Right atrium auricular region (tissue), 2 donors: ENCODE measurements at regions not wholly inside any gene's neighbourhood (a gene's known extent, or its start where the extent isn't known, plus 50 kb on each side); places are given as distances from the start of the nearest gene placed in this dataset.
"Not testable (repeated sequence)": the region's sequence is repeated elsewhere in the genome, so short reads cannot be mapped to it uniquely, and the experiment has no call there.

Source experiments
- DNase-seq: peaks from one replicate; pipeline ENCODE4 v3.0.0-alpha.2; 2019; ENCODE audit warnings: low spot score
- H3K27ac ChIP-seq, 2 donors: fragments of 200-600 bp; sonication (generic); 1 replicate in 1 of 2; 2 replicates in 1 of 2; pipeline ENCODE4 v1.5.1; 2016 to 2019
- H3K27me3 ChIP-seq, 2 donors: fragments of 200-600 bp; sonication (generic); one replicate each; pipeline versions ENCODE4 v1.5.1 to v1.6.0; 2017 to 2019
- H3K36me3 ChIP-seq: fragments of 200-600 bp; sonication (generic); one replicate; pipeline ENCODE4 v1.5.1; 2016
- H3K4me1 ChIP-seq, 2 donors: fragments of 200-600 bp; sonication (generic); one replicate each; pipeline versions ENCODE4 v1.5.1 to v1.6.0; 2017 to 2019
- H3K4me3 ChIP-seq, 2 donors: fragments of 200-600 bp; sonication (generic); 1 replicate in 1 of 2; 2 replicates in 1 of 2; pipeline ENCODE4 v1.5.1; 2017 to 2019; ENCODE audit warnings: mild to moderate bottlenecking in 1 of 2, moderate library complexity in 1 of 2
- H3K9me3 ChIP-seq, 2 donors: fragments of 200-600 bp; sonication (generic); one replicate each; pipeline ENCODE4 v1.5.1; 2019
- TF ChIP-seq, protein P1 (sequence below), 2 donors: fragments of 200-600 bp; sonication (generic); IDR thresholded peaks; one replicate each; pipeline ENCODE4 v1.5.1; 2019; ENCODE audit warnings: antibody characterized with exemption in 2 of 2

DNA sequence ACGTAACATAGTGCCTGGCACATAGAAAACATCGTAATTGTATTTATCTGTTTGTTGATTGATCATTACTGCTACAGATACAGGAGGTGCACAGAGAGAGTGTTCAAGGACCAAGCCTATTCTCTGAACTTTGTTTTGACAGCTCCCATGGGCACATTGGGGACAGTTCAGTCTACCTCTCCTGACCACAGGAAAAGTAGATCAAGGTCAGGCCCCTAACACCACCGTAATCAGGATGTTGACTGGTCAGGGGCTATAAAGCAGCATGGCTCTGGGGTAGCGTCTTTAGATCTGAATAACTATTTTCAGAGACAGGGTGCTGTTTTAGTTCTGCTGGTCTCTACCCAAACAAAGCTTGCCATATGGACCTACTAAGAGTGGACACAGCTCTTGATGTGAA, 223.1 kb upstream of the IRF2BP2 start:
- no peaks in the 10 kb centered on the region for H3K27me3 ChIP-seq
- no peaks in the 10 kb centered on the region for H3K9me3 ChIP-seq
- no peaks in the 10 kb centered on the region for H3K36me3 ChIP-seq
- peaks cover 0 to 5% of the 10 kb centered on the region in 2 donors for H3K4me1 ChIP-seq
- H3K27ac ChIP-seq = no peak overlapping the region
- H3K4me3 ChIP-seq = no peak overlapping the region
- TF ChIP-seq, protein P1, sequence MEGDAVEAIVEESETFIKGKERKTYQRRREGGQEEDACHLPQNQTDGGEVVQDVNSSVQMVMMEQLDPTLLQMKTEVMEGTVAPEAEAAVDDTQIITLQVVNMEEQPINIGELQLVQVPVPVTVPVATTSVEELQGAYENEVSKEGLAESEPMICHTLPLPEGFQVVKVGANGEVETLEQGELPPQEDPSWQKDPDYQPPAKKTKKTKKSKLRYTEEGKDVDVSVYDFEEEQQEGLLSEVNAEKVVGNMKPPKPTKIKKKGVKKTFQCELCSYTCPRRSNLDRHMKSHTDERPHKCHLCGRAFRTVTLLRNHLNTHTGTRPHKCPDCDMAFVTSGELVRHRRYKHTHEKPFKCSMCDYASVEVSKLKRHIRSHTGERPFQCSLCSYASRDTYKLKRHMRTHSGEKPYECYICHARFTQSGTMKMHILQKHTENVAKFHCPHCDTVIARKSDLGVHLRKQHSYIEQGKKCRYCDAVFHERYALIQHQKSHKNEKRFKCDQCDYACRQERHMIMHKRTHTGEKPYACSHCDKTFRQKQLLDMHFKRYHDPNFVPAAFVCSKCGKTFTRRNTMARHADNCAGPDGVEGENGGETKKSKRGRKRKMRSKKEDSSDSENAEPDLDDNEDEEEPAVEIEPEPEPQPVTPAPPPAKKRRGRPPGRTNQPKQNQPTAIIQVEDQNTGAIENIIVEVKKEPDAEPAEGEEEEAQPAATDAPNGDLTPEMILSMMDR (IDR thresholded peaks at IDR 0.05) = no peak
- DNase-seq = no peak

DNA sequence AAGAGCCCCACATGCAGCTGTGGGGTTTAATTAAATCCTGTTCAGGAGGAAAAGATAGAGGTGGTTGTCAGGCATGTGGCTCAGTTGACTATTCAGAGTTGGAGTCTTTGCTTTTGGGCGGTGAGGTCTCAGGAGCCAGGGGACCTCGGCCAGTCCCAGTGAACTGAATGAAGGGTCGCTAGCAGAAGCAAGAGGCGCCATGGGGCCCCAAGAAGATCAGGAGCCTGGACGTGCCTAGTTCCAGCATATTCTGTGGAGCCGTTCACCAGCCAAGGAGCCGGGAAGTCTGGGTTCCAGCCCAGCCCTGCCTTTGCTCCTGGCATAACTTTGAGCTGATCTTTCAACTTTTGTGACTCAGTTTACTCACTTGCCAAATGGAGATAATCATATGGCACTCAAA, 217.7 kb upstream of the IRF2BP2 start:
- no peaks in the 10 kb centered on the region for H3K4me1 ChIP-seq
- H3K36me3 ChIP-seq = no peaks in the 10 kb centered on the region
- H3K27ac ChIP-seq = no peak overlapping the region
- TF ChIP-seq, protein P1 (IDR thresholded peaks at IDR 0.05) = no peak
- H3K27me3 ChIP-seq = no peaks in the 10 kb centered on the region
- no peak overlapping the region for H3K4me3 ChIP-seq
- H3K9me3 ChIP-seq = no peaks in the 10 kb centered on the region
- no peak for DNase-seq

DNA sequence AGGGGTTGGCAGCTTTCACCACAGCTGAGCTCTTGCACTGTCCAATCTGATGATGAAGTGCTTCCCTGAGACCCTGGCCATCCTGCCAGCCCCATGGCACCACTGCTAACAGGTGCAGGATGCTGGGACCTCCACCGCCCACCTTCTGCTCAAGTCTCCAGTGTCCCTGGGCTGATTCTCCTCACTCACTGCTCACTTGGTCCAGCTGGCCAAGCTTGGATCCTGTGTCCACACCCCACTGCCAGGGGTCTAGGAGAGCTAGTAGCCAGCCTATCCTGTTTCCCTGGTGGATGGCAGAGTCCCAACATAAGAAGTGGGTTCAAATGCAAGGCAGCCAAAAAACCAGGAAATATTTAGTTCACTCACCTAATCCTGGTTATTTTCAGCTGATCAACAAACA, 217.2 kb upstream of the IRF2BP2 start:
- H3K4me3 ChIP-seq = no peak overlapping the region
- no peaks in the 10 kb centered on the region for H3K36me3 ChIP-seq
- DNase-seq = no peak
- H3K9me3 ChIP-seq = no peaks in the 10 kb centered on the region
- H3K4me1 ChIP-seq = no peaks in the 10 kb centered on the region
- TF ChIP-seq, protein P1 (IDR thresholded peaks at IDR 0.05) = no peak
- no peak overlapping the region for H3K27ac ChIP-seq
- H3K27me3 ChIP-seq = no peaks in the 10 kb centered on the region

DNA sequence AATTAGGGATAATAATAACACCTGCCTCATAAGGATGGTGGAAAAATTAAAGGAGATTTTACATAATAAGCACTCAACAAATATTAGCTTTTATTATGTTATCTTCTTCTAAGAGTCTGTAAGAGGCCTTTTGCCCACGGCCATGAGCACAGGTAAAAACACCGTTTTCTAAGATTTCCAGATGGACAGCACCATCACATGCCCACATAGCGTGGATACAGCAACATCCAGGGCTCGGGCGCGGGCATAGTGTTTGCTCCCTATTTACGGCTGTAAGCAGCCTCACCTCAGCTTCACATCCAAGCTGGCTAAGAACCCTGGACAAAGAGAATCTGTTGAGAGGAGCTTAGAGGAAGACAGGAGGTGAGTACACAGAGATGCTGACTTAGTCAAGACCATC, 216.4 kb upstream of the IRF2BP2 start:
- Histone ChIP-seq H3K27ac (no peak overlapping the region), H3K36me3 (no peaks in the 10 kb centered on the region), H3K4me3 (no peak overlapping the region), H3K4me1 (no peaks in the 10 kb centered on the region), H3K9me3 (no peaks in the 10 kb centered on the region), H3K27me3 (no peaks in the 10 kb centered on the region)
- TF ChIP-seq, protein P1 (IDR thresholded peaks at IDR 0.05) = no peak
- DNase-seq = no peak

DNA sequence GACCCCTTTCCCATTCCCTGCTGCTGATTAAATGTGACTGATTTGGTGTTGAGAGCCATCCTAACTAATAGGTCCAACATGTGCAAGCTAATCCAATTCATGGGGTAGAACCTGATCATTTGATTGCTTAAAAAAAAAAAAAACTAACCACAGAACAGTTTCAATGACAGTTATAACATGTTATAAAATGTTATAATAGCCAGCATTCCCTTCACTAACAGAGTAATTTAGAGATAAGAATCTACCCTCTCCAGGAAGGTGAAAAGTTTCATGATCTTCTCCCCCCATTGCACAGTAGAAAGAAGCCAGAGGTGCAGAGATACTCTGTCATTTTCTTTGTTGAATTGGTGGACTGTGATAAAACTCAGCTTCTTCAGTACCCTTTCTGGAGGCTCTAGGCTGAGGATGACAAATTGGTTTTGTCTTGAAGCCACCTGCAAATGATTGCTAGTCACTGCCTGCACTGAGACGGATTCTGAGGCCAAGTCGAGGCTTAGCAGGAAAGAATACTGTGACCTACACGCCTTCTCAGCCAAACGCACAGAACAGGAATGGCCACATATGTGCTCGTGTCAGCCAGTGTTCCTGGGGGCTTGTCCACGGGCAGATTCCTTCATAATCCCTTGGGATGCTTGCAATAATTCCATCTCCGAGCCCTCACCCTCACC, 215.7 kb upstream of the IRF2BP2 start:
- Histone ChIP-seq H3K36me3 (no peaks in the 10 kb centered on the region), H3K27me3 (no peaks in the 10 kb centered on the region), H3K4me1 (no peaks in the 10 kb centered on the region), H3K27ac (no peak overlapping the region), H3K4me3 (no peak overlapping the region), H3K9me3 (no peaks in the 10 kb centered on the region)
- TF ChIP-seq, protein P1 (IDR thresholded peaks at IDR 0.05) = no peak
- no peak for DNase-seq

DNA sequence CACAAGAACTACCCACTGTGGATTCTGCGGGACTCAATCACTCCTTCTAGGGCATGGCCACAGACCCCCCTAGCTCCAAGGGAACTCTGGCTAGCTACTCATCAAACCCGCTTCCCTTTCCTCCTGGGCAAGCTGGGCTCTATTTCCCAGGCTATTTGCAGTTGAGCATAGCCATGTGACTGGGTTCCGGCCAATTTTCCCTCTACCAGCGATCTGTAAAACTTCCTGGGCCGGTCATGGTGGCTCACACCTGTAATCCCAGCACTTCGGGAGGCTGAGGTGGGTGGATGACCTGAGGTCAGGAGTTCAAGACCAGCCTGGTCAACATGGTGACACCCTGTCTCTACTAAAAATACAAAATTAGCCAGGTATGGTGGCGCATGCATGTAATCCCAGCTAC, 214.9 kb upstream of the IRF2BP2 start:
- H3K9me3 ChIP-seq, H3K4me1 ChIP-seq, DNase-seq, H3K36me3 ChIP-seq, H3K4me3 ChIP-seq, H3K27me3 ChIP-seq, H3K27ac ChIP-seq: not testable (repeated sequence)
